ENCODE measurements at regions not wholly inside any gene's neighbourhood (a gene's known extent, or its start where the extent isn't known, plus 50 kb on each side); places are given as distances from the start of the nearest gene placed in this dataset.

DNA sequence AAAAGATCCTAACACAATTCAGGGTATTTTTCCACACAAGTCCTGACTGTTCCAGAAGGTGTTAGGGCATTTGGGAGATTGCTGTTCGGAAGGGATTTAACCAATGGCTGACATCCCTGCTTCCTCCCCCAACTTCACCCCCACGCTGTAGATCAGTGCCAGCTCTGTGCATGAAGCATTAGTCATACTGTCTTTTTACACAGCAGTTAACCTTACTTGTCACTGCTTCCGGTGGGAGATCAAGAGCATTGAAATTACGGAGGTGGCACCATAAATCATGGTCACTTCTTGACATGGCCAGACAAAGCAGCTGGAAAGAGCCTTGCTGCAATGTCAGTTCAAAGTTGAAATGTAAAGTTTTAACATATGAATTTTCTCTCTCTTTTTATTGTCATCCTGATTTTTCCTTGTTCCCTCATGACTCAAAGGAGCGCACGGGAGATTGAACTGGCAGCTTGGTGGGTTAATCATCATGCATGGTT is 70.2 kb downstream of the HRH4 start:
- TF ChIP-seq SIN3A (IDR thresholded peaks at IDR 0.05; ENCODE audit: borderline replicate concordance, insufficient read depth, low read length) = no peak
- TF ChIP-seq POLR2AphosphoS5 (IDR thresholded peaks at IDR 0.05; ENCODE audit: low read depth, low read length) = no peak
- TF ChIP-seq, protein P1, sequence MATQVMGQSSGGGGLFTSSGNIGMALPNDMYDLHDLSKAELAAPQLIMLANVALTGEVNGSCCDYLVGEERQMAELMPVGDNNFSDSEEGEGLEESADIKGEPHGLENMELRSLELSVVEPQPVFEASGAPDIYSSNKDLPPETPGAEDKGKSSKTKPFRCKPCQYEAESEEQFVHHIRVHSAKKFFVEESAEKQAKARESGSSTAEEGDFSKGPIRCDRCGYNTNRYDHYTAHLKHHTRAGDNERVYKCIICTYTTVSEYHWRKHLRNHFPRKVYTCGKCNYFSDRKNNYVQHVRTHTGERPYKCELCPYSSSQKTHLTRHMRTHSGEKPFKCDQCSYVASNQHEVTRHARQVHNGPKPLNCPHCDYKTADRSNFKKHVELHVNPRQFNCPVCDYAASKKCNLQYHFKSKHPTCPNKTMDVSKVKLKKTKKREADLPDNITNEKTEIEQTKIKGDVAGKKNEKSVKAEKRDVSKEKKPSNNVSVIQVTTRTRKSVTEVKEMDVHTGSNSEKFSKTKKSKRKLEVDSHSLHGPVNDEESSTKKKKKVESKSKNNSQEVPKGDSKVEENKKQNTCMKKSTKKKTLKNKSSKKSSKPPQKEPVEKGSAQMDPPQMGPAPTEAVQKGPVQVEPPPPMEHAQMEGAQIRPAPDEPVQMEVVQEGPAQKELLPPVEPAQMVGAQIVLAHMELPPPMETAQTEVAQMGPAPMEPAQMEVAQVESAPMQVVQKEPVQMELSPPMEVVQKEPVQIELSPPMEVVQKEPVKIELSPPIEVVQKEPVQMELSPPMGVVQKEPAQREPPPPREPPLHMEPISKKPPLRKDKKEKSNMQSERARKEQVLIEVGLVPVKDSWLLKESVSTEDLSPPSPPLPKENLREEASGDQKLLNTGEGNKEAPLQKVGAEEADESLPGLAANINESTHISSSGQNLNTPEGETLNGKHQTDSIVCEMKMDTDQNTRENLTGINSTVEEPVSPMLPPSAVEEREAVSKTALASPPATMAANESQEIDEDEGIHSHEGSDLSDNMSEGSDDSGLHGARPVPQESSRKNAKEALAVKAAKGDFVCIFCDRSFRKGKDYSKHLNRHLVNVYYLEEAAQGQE (IDR thresholded peaks at IDR 0.05; ENCODE audit: insufficient read depth in 1 of 2, low read depth in 2 of 2, low read length in 2 of 2) = no peak
- no peak for TF ChIP-seq TAF1 (IDR thresholded peaks at IDR 0.05; ENCODE audit: borderline replicate concordance, insufficient read depth, low read length)
- TF ChIP-seq FOXP2 (optimal IDR thresholded peaks at IDR 0.05; ENCODE audit: borderline replicate concordance, extremely low read depth, extremely low read length, insufficient read depth) = no peak

DNA sequence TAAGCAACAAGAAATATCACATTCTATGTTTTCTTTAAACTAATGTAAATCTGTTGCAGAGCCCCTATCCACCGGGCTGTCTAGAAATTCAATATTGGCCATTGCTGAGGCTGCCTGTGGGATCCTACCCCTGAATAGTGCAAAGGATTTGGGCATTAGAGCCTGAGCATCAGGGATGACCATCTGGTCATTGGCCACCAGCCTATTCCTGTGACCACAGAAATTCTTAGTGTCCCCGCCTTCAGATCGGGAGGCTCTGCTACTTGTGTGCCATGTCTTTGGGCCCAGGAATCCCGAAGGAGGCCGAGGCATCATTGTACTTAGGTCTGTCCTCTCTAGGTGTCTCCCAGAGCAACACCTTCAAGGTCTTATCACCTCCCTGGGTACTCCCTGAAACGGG is 73.8 kb downstream of the HRH4 start:
- TF ChIP-seq SIN3A (IDR thresholded peaks at IDR 0.05; ENCODE audit: borderline replicate concordance, insufficient read depth, low read length) (no peak), TAF1 (IDR thresholded peaks at IDR 0.05; ENCODE audit: borderline replicate concordance, insufficient read depth, low read length) (no peak), FOXP2 (optimal IDR thresholded peaks at IDR 0.05; ENCODE audit: borderline replicate concordance, extremely low read depth, extremely low read length, insufficient read depth) (no peak), POLR2AphosphoS5 (IDR thresholded peaks at IDR 0.05; ENCODE audit: low read depth, low read length) (no peak)
- TF ChIP-seq, protein P1 (IDR thresholded peaks at IDR 0.05; ENCODE audit: insufficient read depth in 1 of 2, low read depth in 2 of 2, low read length in 2 of 2) = no peak

DNA sequence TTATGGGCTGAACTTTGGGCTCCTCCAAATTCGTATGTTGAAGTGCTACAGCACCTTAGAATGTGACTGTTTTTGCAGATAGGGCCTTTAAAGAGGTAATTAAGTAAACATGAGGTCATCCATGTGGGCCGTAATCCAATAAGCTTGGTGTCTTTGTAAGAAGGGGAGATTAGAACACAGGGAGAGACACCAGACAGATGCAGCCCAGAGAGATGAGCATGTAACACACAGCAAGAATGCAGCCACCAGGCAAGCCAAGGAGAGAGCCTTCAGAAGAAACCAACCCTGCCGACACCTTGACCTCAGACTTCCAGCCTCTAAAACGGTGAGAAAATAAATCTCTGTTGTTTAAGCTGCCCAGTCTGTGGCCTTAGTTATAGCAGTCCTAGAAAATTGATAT is 74.3 kb downstream of the HRH4 start:
- TF ChIP-seq SIN3A (IDR thresholded peaks at IDR 0.05; ENCODE audit: borderline replicate concordance, insufficient read depth, low read length) (no peak), FOXP2 (optimal IDR thresholded peaks at IDR 0.05; ENCODE audit: borderline replicate concordance, extremely low read depth, extremely low read length, insufficient read depth) (no peak)

DNA sequence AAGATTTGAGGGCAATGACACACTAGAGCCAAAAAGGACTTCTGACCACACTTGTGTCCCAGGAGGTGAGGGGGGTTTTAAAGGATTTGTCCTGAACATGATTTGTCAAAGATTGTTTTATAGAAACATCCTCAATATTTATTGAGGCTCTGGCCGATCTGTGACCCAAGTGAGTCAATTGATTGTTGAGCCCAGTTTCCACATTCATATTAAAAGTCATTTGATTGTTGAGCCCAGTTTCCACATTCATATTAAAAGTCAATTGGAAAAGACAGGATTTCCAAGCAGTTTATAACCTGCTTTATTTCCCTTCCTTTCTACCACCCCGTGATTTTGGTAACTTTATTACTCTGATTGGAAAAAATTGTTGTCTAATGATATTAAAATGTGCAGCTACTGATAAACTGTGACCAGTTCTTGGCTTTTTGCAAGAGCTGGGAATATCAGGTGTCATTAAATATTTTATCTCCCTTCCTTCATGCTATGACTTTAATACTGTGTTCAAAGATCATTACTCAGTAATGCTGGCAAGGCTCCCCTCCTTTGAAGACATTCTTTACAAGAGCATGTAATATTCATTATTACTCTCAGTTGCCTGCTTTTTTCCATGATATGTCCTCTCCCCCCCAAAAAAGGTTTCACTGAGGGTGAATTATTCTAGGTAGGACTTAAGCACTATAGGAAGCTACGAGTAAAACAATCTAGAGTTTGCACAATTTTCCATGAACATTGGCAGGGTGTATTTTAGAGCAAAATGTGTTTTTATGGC is 75.3 kb downstream of the HRH4 start:
- TF ChIP-seq POLR2AphosphoS5 (IDR thresholded peaks at IDR 0.05; ENCODE audit: low read depth, low read length) = no peak
- no peak for TF ChIP-seq FOXP2 (optimal IDR thresholded peaks at IDR 0.05; ENCODE audit: borderline replicate concordance, extremely low read depth, extremely low read length, insufficient read depth)
- TF ChIP-seq SIN3A (IDR thresholded peaks at IDR 0.05; ENCODE audit: borderline replicate concordance, insufficient read depth, low read length) = no peak
- TF ChIP-seq, protein P1 (IDR thresholded peaks at IDR 0.05; ENCODE audit: insufficient read depth in 1 of 2, low read depth in 2 of 2, low read length in 2 of 2) = no peak
- no peak for TF ChIP-seq TAF1 (IDR thresholded peaks at IDR 0.05; ENCODE audit: borderline replicate concordance, insufficient read depth, low read length)

DNA sequence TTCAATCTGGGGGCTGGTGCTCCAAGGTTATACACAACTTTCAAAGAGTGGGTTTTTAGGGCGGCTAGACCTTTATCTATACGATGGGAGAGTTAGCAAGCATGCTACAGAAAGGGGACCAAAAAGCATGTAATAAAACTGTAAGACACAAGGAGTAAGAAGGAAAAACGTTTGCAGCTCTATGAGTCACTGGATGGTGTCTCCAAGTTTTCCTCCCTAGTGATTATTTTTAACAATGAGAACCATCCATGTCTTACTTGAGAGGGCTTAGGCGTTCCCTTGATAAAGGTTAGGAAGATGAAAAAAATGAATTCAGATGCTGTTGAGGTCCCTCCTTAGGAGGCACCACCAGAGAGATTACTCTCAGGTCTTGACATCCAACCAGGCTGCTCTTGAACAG is 75.9 kb downstream of the HRH4 start:
- TF ChIP-seq POLR2AphosphoS5 (IDR thresholded peaks at IDR 0.05; ENCODE audit: low read depth, low read length) = no peak
- TF ChIP-seq, protein P1 (IDR thresholded peaks at IDR 0.05; ENCODE audit: insufficient read depth in 1 of 2, low read depth in 2 of 2, low read length in 2 of 2) = no peak
- no peak for TF ChIP-seq FOXP2 (optimal IDR thresholded peaks at IDR 0.05; ENCODE audit: borderline replicate concordance, extremely low read depth, extremely low read length, insufficient read depth)
- no peak for TF ChIP-seq TAF1 (IDR thresholded peaks at IDR 0.05; ENCODE audit: borderline replicate concordance, insufficient read depth, low read length)
- no peak for TF ChIP-seq SIN3A (IDR thresholded peaks at IDR 0.05; ENCODE audit: borderline replicate concordance, insufficient read depth, low read length)
